CD4-positive, alpha-beta T cell treated with Interleukin-6 for 4 hours (primary cell): ENCODE measurements at regions not wholly inside any gene's neighbourhood (a gene's known extent, or its start where the extent isn't known, plus 50 kb on each side); places are given as distances from the start of the nearest gene placed in this dataset.

Experiments
- DNase-seq: peaks from one replicate; pipeline ENCODE4 v3.0.0-alpha.2; 2020; ENCODE audit warnings: mixed read lengths

GRCh38 chr2:238963161-238963970, 115.5 kb downstream of the TWIST2 start:
- no peak for DNase-seq

DNA sequence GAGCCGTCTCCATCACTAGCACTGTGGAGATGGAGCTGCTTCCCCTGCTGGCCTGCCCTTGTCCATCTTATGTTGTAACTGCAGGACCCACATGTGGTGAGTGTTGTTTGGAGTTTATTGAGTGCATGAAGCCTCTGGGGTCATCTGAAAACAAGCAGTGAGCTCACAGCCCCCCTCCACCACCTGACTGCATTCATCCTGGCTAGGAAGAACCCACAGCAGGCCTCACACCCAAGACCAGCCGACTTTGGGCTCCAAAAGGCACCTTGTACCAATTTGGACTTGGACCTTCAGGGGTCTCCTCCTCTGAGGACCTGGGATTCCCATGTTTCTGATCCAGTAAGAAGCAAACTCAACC, 116.1 kb downstream of the TWIST2 start:
- DNase-seq, result no peak

DNA sequence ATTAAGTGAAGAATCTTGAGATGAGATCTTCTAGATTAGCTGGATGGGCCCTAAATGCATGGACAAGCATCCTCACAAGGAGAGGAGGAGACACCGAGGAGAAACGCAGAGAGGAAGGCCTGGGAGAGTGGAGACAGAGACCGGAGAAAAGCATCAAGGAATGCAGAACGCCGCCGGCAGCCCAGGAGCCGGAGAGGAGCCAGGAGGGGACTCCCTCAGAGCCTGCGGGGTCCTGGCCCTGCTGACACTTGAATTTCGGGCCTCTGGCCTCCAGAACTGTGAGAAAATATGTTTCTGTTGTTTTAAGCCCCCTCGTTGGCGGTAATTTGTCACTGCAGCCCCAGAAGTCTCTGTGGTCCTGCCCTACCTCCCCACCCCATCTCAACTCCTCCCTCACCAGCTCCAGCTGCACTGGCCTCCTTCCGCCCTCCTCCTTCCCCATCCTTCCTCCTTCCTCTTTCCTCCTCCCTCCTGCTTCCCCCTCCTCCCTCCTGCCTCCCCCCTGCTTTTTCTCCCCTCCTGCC, 116.7 kb downstream of the TWIST2 start:
- DNase-seq, result no peak

GRCh38 chr2:238965371-238966071, 117.6 kb downstream of the TWIST2 start:
- DNase-seq, result no peak

GRCh38 chr2:238966072-238966937, 118.4 kb downstream of the TWIST2 start:
- DNase-seq, result no peak

GRCh38 chr2:238967031-238967977, 119.4 kb downstream of the TWIST2 start:
- no peak for DNase-seq

DNA sequence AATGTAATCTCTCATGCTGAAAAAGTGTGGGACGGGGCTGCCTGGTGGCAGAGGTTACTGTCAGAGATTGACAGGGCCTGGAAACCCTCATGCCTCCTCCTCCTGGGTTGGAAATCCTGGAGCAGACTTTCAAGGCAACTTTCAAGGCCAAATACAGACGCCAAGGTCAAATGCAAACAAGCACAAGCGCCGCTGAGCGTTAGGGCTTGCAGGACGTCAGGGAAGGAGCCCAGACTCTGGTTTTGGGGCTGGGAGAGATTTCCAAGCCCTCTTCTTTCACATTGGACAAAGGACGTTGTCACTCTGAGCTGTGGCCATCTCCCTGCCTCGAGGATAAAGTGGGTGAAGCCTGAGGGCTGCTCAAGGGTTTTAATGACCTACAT, 120.1 kb downstream of the TWIST2 start:
- DNase-seq, result no peak

GRCh38 chr2:238968616-238969384, 120.9 kb downstream of the TWIST2 start:
- no peak for DNase-seq

DNA sequence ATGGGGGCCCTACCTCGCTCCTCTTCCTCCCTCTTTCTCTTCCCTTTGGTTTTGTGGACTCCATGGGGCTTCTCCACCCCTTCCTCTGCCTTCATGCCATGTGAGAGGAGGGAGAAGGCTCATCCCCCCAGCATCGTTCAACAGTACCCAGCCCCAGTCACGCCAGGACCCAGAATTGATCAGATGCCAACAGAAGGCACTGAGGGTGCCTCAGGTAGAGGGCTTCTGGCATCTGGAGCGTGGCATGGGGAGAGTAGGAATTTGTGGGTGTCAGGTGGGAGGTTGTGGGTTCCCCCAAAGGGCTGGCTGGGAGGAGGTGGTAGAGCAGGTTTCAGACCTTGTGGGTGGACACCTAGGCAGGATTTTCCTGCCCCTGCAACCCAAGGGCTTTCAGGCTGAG, 122.0 kb downstream of the TWIST2 start:
- no peak for DNase-seq

DNA sequence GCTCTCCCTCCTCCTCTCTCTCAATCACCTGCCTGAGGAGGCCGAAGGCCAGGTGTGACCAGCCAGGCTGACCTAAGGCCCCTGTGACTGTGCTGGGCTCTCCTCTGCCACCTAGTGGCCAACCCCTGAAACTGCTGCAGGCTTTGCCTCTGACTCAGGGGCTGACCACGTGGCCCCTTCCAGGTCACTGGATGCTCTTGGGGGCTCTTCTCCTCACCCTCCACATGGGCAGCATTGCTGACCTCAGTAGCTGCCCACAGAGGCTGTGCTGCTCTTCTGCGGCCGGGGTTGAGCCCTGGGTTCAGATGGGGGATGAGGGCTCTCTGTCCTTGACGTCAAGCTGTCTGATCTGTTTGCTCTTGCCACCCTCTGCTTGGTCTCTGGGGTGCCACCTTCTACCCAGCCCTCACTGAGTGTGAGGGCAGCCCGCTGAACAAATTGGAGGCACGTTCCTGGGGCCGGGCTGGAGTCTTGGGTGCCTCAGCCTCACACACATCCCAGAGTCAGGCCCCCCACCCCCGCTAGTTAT, 122.7 kb downstream of the TWIST2 start:
- peak; percentile 49 for DNase-seq

DNA sequence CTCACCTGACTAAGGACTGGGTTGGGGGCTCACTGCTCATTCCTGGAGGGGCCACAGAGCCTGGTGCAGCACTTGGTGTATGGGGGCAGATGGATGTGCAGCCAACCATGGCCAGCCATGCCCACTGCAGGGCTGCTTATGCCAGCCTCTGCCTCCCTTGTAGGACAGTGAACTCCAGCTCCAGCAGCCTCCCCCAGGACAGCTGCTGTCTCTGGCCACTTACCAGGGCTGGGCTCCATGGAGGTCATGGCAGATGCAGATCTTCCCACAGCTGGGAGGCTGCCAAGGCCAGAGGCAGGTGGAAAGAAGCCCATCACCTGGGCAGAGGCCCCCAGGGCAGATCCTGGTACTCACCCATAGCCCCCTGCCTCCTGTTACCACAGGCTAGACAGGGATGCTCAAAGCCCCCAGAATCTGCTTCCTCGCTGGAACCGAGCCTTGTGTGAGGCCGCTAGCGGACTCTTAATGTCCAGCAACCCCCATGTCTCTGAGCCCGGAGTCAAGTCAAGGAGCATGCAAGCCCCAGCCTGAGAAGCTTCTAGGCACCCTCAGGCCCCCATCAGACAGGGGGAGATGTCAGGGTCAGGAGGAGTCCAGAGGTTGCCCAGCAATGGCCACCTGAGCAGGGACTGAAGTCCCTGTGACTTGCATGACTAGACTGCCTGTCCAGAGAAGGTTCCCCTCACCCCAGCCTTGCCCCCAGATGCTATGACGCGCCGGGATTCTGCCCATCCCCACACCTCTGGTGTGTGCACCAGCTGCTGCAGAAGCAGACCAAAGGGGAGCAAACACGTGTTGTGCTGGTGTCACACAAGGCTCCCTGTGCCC, 123.6 kb downstream of the TWIST2 start:
- DNase-seq, result no peak

DNA sequence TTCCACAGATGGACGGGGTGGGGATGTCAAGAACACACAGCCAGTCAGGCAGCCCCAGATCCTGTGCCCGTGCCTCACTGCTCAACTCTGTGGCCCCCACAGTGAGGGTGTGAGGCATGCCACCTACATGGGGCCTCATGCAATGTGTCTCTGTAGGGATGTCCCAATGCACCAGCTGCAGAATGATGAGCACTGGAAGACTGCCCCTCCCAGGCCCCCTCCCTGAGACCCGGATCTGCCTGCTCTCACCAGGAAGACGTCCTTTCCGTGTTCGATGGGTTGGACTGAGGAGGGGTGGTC, 124.2 kb downstream of the TWIST2 start:
- DNase-seq, result no peak

GRCh38 chr2:238973038-238973739, 125.3 kb downstream of the TWIST2 start:
- DNase-seq, result no peak

DNA sequence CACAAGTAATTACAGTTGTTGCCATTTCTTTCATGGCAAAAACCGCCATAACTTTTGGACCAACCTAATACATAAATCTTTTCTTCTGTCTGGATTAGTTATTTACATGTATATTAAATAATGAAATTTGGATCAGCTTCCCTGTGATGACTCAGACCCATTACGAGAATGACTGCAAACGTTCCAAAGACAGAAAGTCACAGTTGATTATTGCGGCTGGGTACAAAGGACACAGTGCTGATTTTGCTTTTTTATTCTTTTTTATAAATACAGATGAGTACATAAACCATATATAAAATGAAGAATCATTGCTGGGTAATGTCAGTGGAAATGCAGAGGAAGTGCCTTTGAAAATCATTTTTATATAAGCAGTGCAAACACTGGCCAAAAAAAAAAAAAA, 126.2 kb downstream of the TWIST2 start:
- DNase-seq, result no peak

GRCh38 chr2:238974501-238975166, 126.7 kb downstream of the TWIST2 start:
- DNase-seq, result no peak

GRCh38 chr2:238975408-238975807, 127.5 kb downstream of the TWIST2 start:
- DNase-seq, result no peak

- DNase-seq, result no peak
Measured at GRCh38 chr2:238978497-238978896, 130.6 kb downstream of the TWIST2 start.

- no peak for DNase-seq
Measured at GRCh38 chr2:238979636-238980035, 131.8 kb downstream of the TWIST2 start.
